Uterus (tissue), 3 donors: ENCODE measurements at regions not wholly inside any gene's neighbourhood (a gene's known extent, or its start where the extent isn't known, plus 50 kb on each side); places are given as distances from the start of the nearest gene placed in this dataset.

ENCODE experiments used
- DNase-seq, 2 donors: peaks; one replicate each; pipeline ENCODE4 v3.0.0-alpha.2; 2019 to 2020
- H3K27ac ChIP-seq, 2 donors: fragments of 200-600 bp; sonication (generic); 1 replicate in 1 of 2; 2 replicates in 1 of 2; pipeline ENCODE4 v1.5.1; 2016 to 2018
- H3K27me3 ChIP-seq, 2 donors: fragments of 200-600 bp; sonication (generic); one replicate each; pipeline ENCODE4 v1.5.1; 2018 to 2019; ENCODE audit warnings: control low read depth in 1 of 2
- H3K36me3 ChIP-seq, 2 donors: fragments of 200-600 bp; sonication (generic); one replicate each; pipeline ENCODE4 v1.5.1; 2019; ENCODE audit warnings: control low read depth in 1 of 2
- H3K4me1 ChIP-seq, 2 donors: fragments of 200-600 bp; sonication (generic); one replicate each; pipeline ENCODE4 v1.5.1; 2018 to 2019; ENCODE audit warnings: control low read depth in 1 of 2
- H3K4me3 ChIP-seq, 2 donors: fragments of 200-600 bp; sonication (generic); 1 replicate in 1 of 2; 2 replicates in 1 of 2; pipeline ENCODE4 v1.5.1; 2018 to 2019; ENCODE audit warnings: mild to moderate bottlenecking in 1 of 2
- H3K9me3 ChIP-seq, 2 donors: fragments of 200-600 bp; sonication (generic); one replicate each; pipeline ENCODE4 v1.5.1; 2019; ENCODE audit warnings: control low read depth in 1 of 2
- CTCF ChIP-seq, 4 experiments: fragments of 200-600 bp in 2 of 4; fragments of 450-650 bp in 2 of 4; sonication (generic) in 2 of 4; IDR thresholded peaks; one replicate each; pipeline ENCODE4 v1.5.1; 2016 to 2019; ENCODE audit warnings: antibody characterized with exemption in 4 of 4, mild to moderate bottlenecking in 2 of 4, moderate library complexity in 1 of 4
- POLR2A ChIP-seq, 2 donors: fragments of 450-650 bp; IDR thresholded peaks; one replicate each; pipeline ENCODE4 v1.6.1; 2016; ENCODE audit warnings: antibody characterized with exemption in 2 of 2, mild to moderate bottlenecking in 1 of 2, moderate library complexity in 1 of 2
- intact Hi-C: fragments of 100-400 bp; cut with DNase I; formaldehyde crosslinking; loops from one replicate; pipeline ENCODE4 v1.15.1; 2023; ENCODE audit warnings: low total_unique reads
- donor health status: DM: yes; HTN: yes; CAD: no.

GRCh38 chr2:195543063-195543462, 114.0 kb upstream of the SLC39A10 start:
- Histone ChIP-seq H3K4me1 (no peaks in the 10 kb centered on the region), H3K9me3 (no peaks in the 10 kb centered on the region), H3K27me3 (no peaks in the 10 kb centered on the region), H3K27ac (no peak overlapping the region), H3K4me3 (no peak overlapping the region), H3K36me3 (no peaks in the 10 kb centered on the region)
- DNase-seq, result no peak
- intact Hi-C loops, result no loop called here
- TF ChIP-seq CTCF (IDR thresholded peaks at IDR 0.05), result no peak
- no peak for TF ChIP-seq POLR2A (IDR thresholded peaks at IDR 0.05)

- no peaks in the 10 kb centered on the region for H3K36me3 ChIP-seq
- H3K4me1 ChIP-seq, result no peaks in the 10 kb centered on the region
- no peaks in the 10 kb centered on the region for H3K9me3 ChIP-seq
- no peak for DNase-seq
- no peak overlapping the region for H3K4me3 ChIP-seq
- intact Hi-C loops, result no loop called here
- H3K27me3 ChIP-seq, result no peaks in the 10 kb centered on the region
- no peak overlapping the region for H3K27ac ChIP-seq
- TF ChIP-seq CTCF (IDR thresholded peaks at IDR 0.05), result no peak
- no peak for TF ChIP-seq POLR2A (IDR thresholded peaks at IDR 0.05)
These were observed 115.0 kb upstream of the SLC39A10 start for GRCh38 chr2:195542067-195542466.

- TF ChIP-seq POLR2A (IDR thresholded peaks at IDR 0.05), result no peak
- no peak for TF ChIP-seq CTCF (IDR thresholded peaks at IDR 0.05)
- no peaks in the 10 kb centered on the region for H3K27me3 ChIP-seq
- H3K4me1 ChIP-seq, result no peaks in the 10 kb centered on the region
- no peak for DNase-seq
- no peak overlapping the region for H3K27ac ChIP-seq
- H3K4me3 ChIP-seq, result no peak overlapping the region
- intact Hi-C loops, result no loop called here
- no peaks in the 10 kb centered on the region for H3K9me3 ChIP-seq
- no peaks in the 10 kb centered on the region for H3K36me3 ChIP-seq
These were observed 118.1 kb upstream of the SLC39A10 start for GRCh38 chr2:195538937-195539336.

GRCh38 chr2:195537811-195538210, 119.2 kb upstream of the SLC39A10 start:
- Histone ChIP-seq H3K4me1 (no peaks in the 10 kb centered on the region), H3K4me3 (no peak overlapping the region), H3K27me3 (no peaks in the 10 kb centered on the region), H3K36me3 (no peaks in the 10 kb centered on the region), H3K9me3 (no peaks in the 10 kb centered on the region), H3K27ac (no peak overlapping the region)
- TF ChIP-seq POLR2A (IDR thresholded peaks at IDR 0.05) (no peak), CTCF (IDR thresholded peaks at IDR 0.05) (no peak)
- intact Hi-C loops, result no loop called here
- no peak for DNase-seq

- TF ChIP-seq POLR2A (IDR thresholded peaks at IDR 0.05) (no peak), CTCF (IDR thresholded peaks at IDR 0.05) (no peak)
- H3K4me3 ChIP-seq, result no peak overlapping the region
- intact Hi-C loops, result no loop called here
- H3K4me1 ChIP-seq, result no peaks in the 10 kb centered on the region
- no peaks in the 10 kb centered on the region for H3K27me3 ChIP-seq
- H3K36me3 ChIP-seq, result no peaks in the 10 kb centered on the region
- DNase-seq, result no peak
- H3K9me3 ChIP-seq, result no peaks in the 10 kb centered on the region
- H3K27ac ChIP-seq, result no peak overlapping the region
These were observed 120.1 kb upstream of the SLC39A10 start for GRCh38 chr2:195536906-195537305.
